Parathyroid adenoma (tissue), 2 donors: ENCODE measurements at regions not wholly inside any gene's neighbourhood (a gene's known extent, or its start where the extent isn't known, plus 50 kb on each side); places are given as distances from the start of the nearest gene placed in this dataset.

Experiments used
- H2AFZ ChIP-seq: fragments of 300-600 bp; sonication (generic); one replicate; pipeline ENCODE4 v1.7.0; 2017; ENCODE audit warnings: antibody characterized with exemption, mild to moderate bottlenecking
- H3K27ac ChIP-seq: fragments of 300-600 bp; sonication (generic); one replicate; pipeline ENCODE4 v1.7.0; 2017
- H3K27me3 ChIP-seq: fragments of 300-600 bp; sonication (generic); one replicate; pipeline ENCODE4 v1.7.0; 2017; ENCODE audit warnings: low read length; ENCODE audit not compliant: control insufficient read depth, insufficient read depth
- H3K36me3 ChIP-seq: fragments of 300-600 bp; sonication (generic); one replicate; pipeline ENCODE4 v1.7.0; 2017; ENCODE audit warnings: low read length; ENCODE audit not compliant: control insufficient read depth, insufficient read depth
- H3K4me1 ChIP-seq: fragments of 300-600 bp; sonication (generic); one replicate; pipeline ENCODE4 v1.7.0; 2017; ENCODE audit warnings: control low read depth
- H3K4me2 ChIP-seq: fragments of 300-600 bp; sonication (generic); one replicate; pipeline ENCODE4 v1.7.0; 2017; ENCODE audit warnings: low read length
- H3K4me3 ChIP-seq: fragments of 300-600 bp; sonication (generic); one replicate; pipeline ENCODE4 v1.7.0; 2017; ENCODE audit warnings: low read depth, low read length
- H3K79me2 ChIP-seq: fragments of 300-600 bp; sonication (generic); one replicate; pipeline ENCODE4 v1.7.0; 2017; ENCODE audit warnings: control low read depth
- H3K9ac ChIP-seq: fragments of 300-600 bp; sonication (generic); one replicate; pipeline ENCODE4 v1.7.0; 2017; ENCODE audit warnings: mild to moderate bottlenecking
- H3K9me3 ChIP-seq: fragments of 300-600 bp; sonication (generic); one replicate; pipeline ENCODE4 v1.7.0; 2017; ENCODE audit warnings: low read length; ENCODE audit not compliant: control insufficient read depth
- CTCF ChIP-seq: fragments of 300-600 bp; sonication (generic); IDR thresholded peaks from one replicate; pipeline ENCODE4 v1.7.0; 2017; ENCODE audit warnings: antibody characterized with exemption, mild to moderate bottlenecking
- donor health status: primary hyperparathyroidism.

- TF ChIP-seq CTCF = no peak
- Histone ChIP-seq H3K9ac (no peak overlapping the region), H3K36me3 (no peaks in the 10 kb centered on the region), H3K4me2 (no peak overlapping the region), H3K27me3 (no peaks in the 10 kb centered on the region), H3K4me3 (no peak overlapping the region), H3K9me3 (no peaks in the 10 kb centered on the region), H3K27ac (no peak overlapping the region), H3K4me1 (no peaks in the 10 kb centered on the region), H3K79me2 (no peaks in the 10 kb centered on the region), H2AFZ (no peak overlapping the region)
Observed at GRCh38 chr4:116066711-116067245, 953.4 kb upstream of the NDST4 start.

- H3K36me3 ChIP-seq = no peaks in the 10 kb centered on the region
- H3K9me3 ChIP-seq = no peaks in the 10 kb centered on the region
- no peak overlapping the region for H3K4me2 ChIP-seq
- no peak for TF ChIP-seq CTCF
- H3K27me3 ChIP-seq = no peaks in the 10 kb centered on the region
- no peak overlapping the region for H3K27ac ChIP-seq
- H3K79me2 ChIP-seq = no peaks in the 10 kb centered on the region
- no peak overlapping the region for H2AFZ ChIP-seq
- H3K9ac ChIP-seq = no peak overlapping the region
- H3K4me3 ChIP-seq = no peak overlapping the region
- H3K4me1 ChIP-seq = no peaks in the 10 kb centered on the region
Observed at GRCh38 chr4:116064331-116064730, 950.9 kb upstream of the NDST4 start.

GRCh38 chr4:116059361-116059760 is 945.9 kb upstream of the NDST4 start:
- Histone ChIP-seq H3K36me3 (no peaks in the 10 kb centered on the region), H3K27ac (no peak overlapping the region), H3K9me3 (no peaks in the 10 kb centered on the region), H3K4me1 (no peaks in the 10 kb centered on the region), H3K79me2 (no peaks in the 10 kb centered on the region), H2AFZ (no peak overlapping the region), H3K4me2 (no peak overlapping the region), H3K4me3 (no peak overlapping the region), H3K27me3 (no peaks in the 10 kb centered on the region), H3K9ac (no peak overlapping the region)
- TF ChIP-seq CTCF = no peak

- Histone ChIP-seq H3K36me3 (no peaks in the 10 kb centered on the region), H2AFZ (no peak overlapping the region), H3K4me2 (no peak overlapping the region), H3K4me3 (no peak overlapping the region), H3K4me1 (no peaks in the 10 kb centered on the region), H3K9me3 (no peaks in the 10 kb centered on the region), H3K27ac (no peak overlapping the region), H3K79me2 (no peaks in the 10 kb centered on the region), H3K9ac (no peak overlapping the region), H3K27me3 (no peaks in the 10 kb centered on the region)
- no peak for TF ChIP-seq CTCF
Observed at GRCh38 chr4:116058129-116058528, 944.7 kb upstream of the NDST4 start.
